ENCODE measurements at regions not wholly inside any gene's neighbourhood (a gene's known extent, or its start where the extent isn't known, plus 50 kb on each side); places are given as distances from the start of the nearest gene placed in this dataset.

- TF ChIP-seq POLR2A (IDR thresholded peaks at IDR 0.05; ENCODE audit: low read length) = no peak
- TF ChIP-seq GATA1 (IDR thresholded peaks at IDR 0.05; ENCODE audit: low read depth, low read length) = no peak
Observed at GRCh38 chrX:114006664-114007063, 577.2 kb upstream of the HTR2C start.

Measured in erythroblast (primary cell).